ENCODE measurements at regions not wholly inside any gene's neighbourhood (a gene's known extent, or its start where the extent isn't known, plus 50 kb on each side); places are given as distances from the start of the nearest gene placed in this dataset.

GRCh38 chr4:58061967-58062366, 951.8 kb upstream of the IGFBP7 start:
- H2AFZ ChIP-seq (ENCODE audit: low read length), result no peak overlapping the region
- H3K4me1 ChIP-seq (ENCODE audit: insufficient read depth, low read length, poor library complexity, severe bottlenecking), result no peaks in the 10 kb centered on the region
- no TSS peak for BruUV-seq (replicated peaks)
- no peaks in the 10 kb centered on the region for H3K9me3 ChIP-seq (ENCODE audit: low read length)
- DNase-seq (ENCODE audit: low spot score), result no peak
- H3K79me2 ChIP-seq (ENCODE audit: insufficient read depth, low read depth, low read length), result no peaks in the 10 kb centered on the region
- no peaks in the 10 kb centered on the region for H3K9me2 ChIP-seq (ENCODE audit: insufficient read depth, low read length)
- TF ChIP-seq EZH2phosphoT487 (IDR thresholded peaks at IDR 0.05; ENCODE audit: borderline replicate concordance, low read depth, low read length), result no peak
- TF ChIP-seq CTCF (conservative IDR thresholded peaks at IDR 0.05; ENCODE audit: low read length), result no peak
- POLR2A ChIA-PET, result interaction anchor here (0.6 to 0.9 kb wide), 2 partner anchors 122 to 1552 kb away, joined by 3 to 5 read pairs; no protein-coding TSS in a partner anchor
- intact Hi-C loops (cut with micrococcal nuclease; ENCODE audit: unreplicated experiment), result no loop called here
- CTCF ChIA-PET (ENCODE audit: unreplicated experiment), result no interaction called here
- no peaks in the 10 kb centered on the region for H4K20me1 ChIP-seq (ENCODE audit: insufficient read depth, low read length)
- H3K27ac ChIP-seq (ENCODE audit: low read depth, low read length, poor library complexity, severe bottlenecking), result no peak overlapping the region
- no peak overlapping the region for H3K4me3 ChIP-seq (ENCODE audit: low read depth, low read length, poor library complexity, severe bottlenecking)
- no peak overlapping the region for H3K4me2 ChIP-seq (ENCODE audit: low read length)
- no peaks in the 10 kb centered on the region for H3K36me3 ChIP-seq (ENCODE audit: insufficient read depth, low read length)

GRCh38 chr4:58050439-58050838, 940.3 kb upstream of the IGFBP7 start:
- Histone ChIP-seq H3K79me2 (ENCODE audit: insufficient read depth, low read depth, low read length) (no peaks in the 10 kb centered on the region), H4K20me1 (ENCODE audit: insufficient read depth, low read length) (no peaks in the 10 kb centered on the region), H3K4me1 (ENCODE audit: insufficient read depth, low read length, poor library complexity, severe bottlenecking) (no peaks in the 10 kb centered on the region), H3K4me2 (ENCODE audit: low read length) (no peak overlapping the region), H3K4me3 (ENCODE audit: low read depth, low read length, poor library complexity, severe bottlenecking) (no peak overlapping the region), H3K36me3 (ENCODE audit: insufficient read depth, low read length) (no peaks in the 10 kb centered on the region), H2AFZ (ENCODE audit: low read length) (no peak overlapping the region), H3K27ac (ENCODE audit: low read depth, low read length, poor library complexity, severe bottlenecking) (no peak overlapping the region), H3K9me3 (ENCODE audit: low read length) (no peaks in the 10 kb centered on the region), H3K9me2 (ENCODE audit: insufficient read depth, low read length) (no peaks in the 10 kb centered on the region)
- no TSS peak for BruUV-seq (replicated peaks)
- DNase-seq (ENCODE audit: low spot score), result no peak
- TF ChIP-seq CTCF (conservative IDR thresholded peaks at IDR 0.05; ENCODE audit: low read length), result no peak
- TF ChIP-seq EZH2phosphoT487 (IDR thresholded peaks at IDR 0.05; ENCODE audit: borderline replicate concordance, low read depth, low read length), result no peak
- intact Hi-C loops (cut with micrococcal nuclease; ENCODE audit: unreplicated experiment), result no loop called here
- CTCF ChIA-PET (ENCODE audit: unreplicated experiment), result no interaction called here
- POLR2A ChIA-PET, result interaction anchor here (1.0 kb wide), 1 partner anchor 18 kb away, joined by 3 read pairs; no protein-coding TSS in a partner anchor

- Histone ChIP-seq H3K4me3 (ENCODE audit: low read depth, low read length, poor library complexity, severe bottlenecking) (no peak overlapping the region), H3K36me3 (ENCODE audit: insufficient read depth, low read length) (no peaks in the 10 kb centered on the region), H3K4me2 (ENCODE audit: low read length) (no peak overlapping the region), H3K9me2 (ENCODE audit: insufficient read depth, low read length) (no peaks in the 10 kb centered on the region), H3K79me2 (ENCODE audit: insufficient read depth, low read depth, low read length) (no peaks in the 10 kb centered on the region), H3K27ac (ENCODE audit: low read depth, low read length, poor library complexity, severe bottlenecking) (no peak overlapping the region), H4K20me1 (ENCODE audit: insufficient read depth, low read length) (no peaks in the 10 kb centered on the region), H3K9me3 (ENCODE audit: low read length) (peaks cover 5% of the 10 kb centered on the region; the same call in 1 of the 2 replicates), H3K4me1 (ENCODE audit: insufficient read depth, low read length, poor library complexity, severe bottlenecking) (no peaks in the 10 kb centered on the region), H2AFZ (ENCODE audit: low read length) (no peak overlapping the region)
- CTCF ChIA-PET (ENCODE audit: unreplicated experiment), result no interaction called here
- intact Hi-C loops (cut with micrococcal nuclease; ENCODE audit: unreplicated experiment), result no loop called here
- POLR2A ChIA-PET, result interaction anchor here (0.6 kb wide), 1 partner anchor 343 kb away, joined by 3 read pairs; no protein-coding TSS in a partner anchor
- DNase-seq (ENCODE audit: low spot score), result no peak
- TF ChIP-seq CTCF (conservative IDR thresholded peaks at IDR 0.05; ENCODE audit: low read length) (no peak), EZH2phosphoT487 (IDR thresholded peaks at IDR 0.05; ENCODE audit: borderline replicate concordance, low read depth, low read length) (no peak)
- BruUV-seq (replicated peaks), result no TSS peak
Observed at GRCh38 chr4:58048491-58048890, 938.3 kb upstream of the IGFBP7 start.
